GM23338 (cell line): ENCODE measurements at regions not wholly inside any gene's neighbourhood (a gene's known extent, or its start where the extent isn't known, plus 50 kb on each side); places are given as distances from the start of the nearest gene placed in this dataset.

Experiments used
- CREB1 ChIP-seq: fragments of 250-450 bp; sonication (Bioruptor Pico); IDR thresholded peaks from 2 replicates; pipeline ENCODE4 v1.5.0; 2020; ENCODE audit warnings: low read depth, mild to moderate bottlenecking, moderate library complexity
- CTCF ChIP-seq, 2 experiments: fragments of 200-600 bp in 1 of 2; sonication (generic) in 1 of 2; conservative IDR thresholded peaks; 2 replicates each; pipeline versions ENCODE4 v1.5.1 to v1.6.1; 2016 to 2017; ENCODE audit warnings: antibody characterized with exemption in 2 of 2, low read depth in 2 of 2, mild to moderate bottlenecking in 2 of 2, moderate library complexity in 1 of 2
- ETS1 ChIP-seq: IDR thresholded peaks from 2 replicates; pipeline ENCODE4 v1.6.1; 2016; ENCODE audit warnings: antibody characterized with exemption
- EZH2 ChIP-seq: fragments of 200-600 bp; sonication (generic); IDR thresholded peaks from one replicate; pipeline ENCODE4 v1.8.0; 2017; ENCODE audit warnings: antibody characterized with exemption, mild to moderate bottlenecking, low read depth; ENCODE audit not compliant: unreplicated experiment
- EZH2phosphoT487 ChIP-seq: fragments of 200-600 bp; sonication (generic); IDR thresholded peaks from one replicate; pipeline ENCODE4 v1.8.1; 2018; ENCODE audit warnings: antibody characterized with exemption; ENCODE audit not compliant: unreplicated experiment
- JUNB ChIP-seq: IDR thresholded peaks from one replicate; pipeline ENCODE4 v1.6.1; 2016; ENCODE audit warnings: antibody characterized with exemption; ENCODE audit not compliant: unreplicated experiment
- POLR2AphosphoS5 ChIP-seq: IDR thresholded peaks from 2 replicates; pipeline ENCODE4 v1.6.1; 2016; ENCODE audit warnings: antibody characterized with exemption, low read depth
- REST ChIP-seq: IDR thresholded peaks from one replicate; pipeline ENCODE4 v1.6.1; 2018; ENCODE audit warnings: antibody characterized with exemption; ENCODE audit not compliant: unreplicated experiment
- STAT1 ChIP-seq: IDR thresholded peaks from one replicate; pipeline ENCODE4 v1.6.1; 2016; ENCODE audit warnings: antibody characterized with exemption; ENCODE audit not compliant: unreplicated experiment
- ZNF114 ChIP-seq: fragments of 250-450 bp; sonication (Bioruptor Pico); IDR thresholded peaks from 2 replicates; pipeline ENCODE4 v1.5.0; 2020; ENCODE audit warnings: mild to moderate bottlenecking, moderate library complexity
- ZNF331 ChIP-seq: fragments of 250-450 bp; sonication (Bioruptor Pico); IDR thresholded peaks from 2 replicates; pipeline ENCODE4 v1.5.0; 2020; ENCODE audit warnings: low read depth, mild to moderate bottlenecking, moderate library complexity
- ZNF462 ChIP-seq: fragments of 250-450 bp; sonication (Bioruptor Pico); IDR thresholded peaks from 2 replicates; pipeline ENCODE4 v1.5.0; 2020; ENCODE audit warnings: mild to moderate bottlenecking, moderate library complexity

- no peak for TF ChIP-seq CTCF (conservative IDR thresholded peaks at IDR 0.05; ENCODE audit: low read depth in 2 of 2)
- no peak for TF ChIP-seq POLR2AphosphoS5
- no peak for TF ChIP-seq EZH2
- TF ChIP-seq EZH2phosphoT487 = no peak
- TF ChIP-seq ZNF114 = no peak
- TF ChIP-seq ZNF331 (CRISPR knock-in tag) = no peak
- TF ChIP-seq JUNB = no peak
- no peak for TF ChIP-seq CREB1 (CRISPR knock-in tag)
- TF ChIP-seq REST = no peak
- no peak for TF ChIP-seq ZNF462 (CRISPR knock-in tag)
- TF ChIP-seq ETS1 = no peak
- TF ChIP-seq STAT1 = no peak
Observed at GRCh38 chr7:36079446-36080025, 73.5 kb upstream of the EEPD1 start.
